ENCODE measurements at regions not wholly inside any gene's neighbourhood (a gene's known extent, or its start where the extent isn't known, plus 50 kb on each side); places are given as distances from the start of the nearest gene placed in this dataset.
"Not testable (repeated sequence)": the region's sequence is repeated elsewhere in the genome, so short reads cannot be mapped to it uniquely, and the experiment has no call there.

DNA sequence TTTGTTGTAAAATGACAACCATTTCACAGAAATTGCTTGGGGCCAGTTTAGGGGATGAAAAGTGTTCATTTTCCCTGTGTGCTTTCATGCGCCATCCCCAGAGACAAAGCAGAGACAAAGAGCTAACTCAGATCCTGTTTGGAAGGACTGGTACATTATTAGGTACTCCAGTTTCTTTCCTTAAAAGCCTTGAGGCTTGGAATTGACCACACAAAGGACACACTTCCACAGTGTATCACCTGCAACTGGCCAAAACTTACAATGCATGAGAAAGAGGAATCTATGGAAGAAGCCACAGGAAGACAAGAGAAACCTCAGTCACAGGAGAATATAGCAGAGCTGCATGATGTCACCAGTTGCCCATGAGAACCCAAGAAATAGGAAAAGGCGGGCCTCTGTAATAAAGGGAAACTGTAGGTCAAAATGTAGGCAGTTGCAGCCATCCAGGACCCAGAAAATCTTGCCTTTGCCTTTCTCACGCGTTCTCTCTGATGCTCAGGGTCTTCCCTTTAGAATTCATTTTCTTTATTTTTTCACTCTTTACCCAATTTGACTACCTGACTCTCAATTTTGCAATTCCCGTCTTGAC, 339.0 kb downstream of the RMST start:
- DNase-seq, result no peak

DNA sequence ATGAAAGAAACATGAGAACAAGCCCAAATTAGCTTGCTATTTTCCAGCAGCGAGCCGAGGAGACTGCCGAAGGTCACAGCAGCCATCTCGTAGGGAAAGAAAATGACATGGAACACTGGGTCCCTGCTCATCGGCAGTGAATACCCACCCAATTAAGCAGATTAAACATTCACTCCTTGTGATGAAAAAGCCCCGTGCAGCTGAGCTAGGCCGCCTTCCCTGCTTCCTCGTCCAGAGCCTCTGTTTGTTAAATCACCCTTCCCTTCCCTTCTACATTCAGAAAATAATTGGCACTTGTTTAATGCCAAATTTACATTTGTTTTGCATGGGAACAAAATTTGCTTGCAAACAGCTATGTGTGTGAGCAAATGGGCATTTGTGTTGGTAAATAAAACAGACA, 342.5 kb downstream of the RMST start:
- peak in 1 of 6 experiments; percentile 1 for DNase-seq

DNA sequence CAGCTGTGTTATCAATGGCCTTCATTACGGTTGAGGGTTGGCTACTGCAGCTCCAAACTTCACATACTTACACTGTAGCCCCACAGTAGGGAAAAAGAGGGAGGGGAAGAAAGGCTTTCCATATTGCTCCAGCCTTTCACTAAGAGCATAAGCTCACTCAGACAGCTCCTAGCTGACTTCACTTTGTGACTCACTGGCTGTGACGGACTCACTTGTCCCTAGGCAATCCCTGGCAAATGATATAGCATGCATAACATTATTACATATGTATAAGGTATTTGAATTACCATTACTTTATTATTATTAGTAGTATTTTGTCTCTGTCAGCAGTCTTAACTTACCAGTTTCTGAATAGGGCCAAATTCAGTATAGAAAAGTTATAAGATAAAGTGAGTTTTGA, 350.7 kb downstream of the RMST start:
- DNase-seq, result no peak

DNA sequence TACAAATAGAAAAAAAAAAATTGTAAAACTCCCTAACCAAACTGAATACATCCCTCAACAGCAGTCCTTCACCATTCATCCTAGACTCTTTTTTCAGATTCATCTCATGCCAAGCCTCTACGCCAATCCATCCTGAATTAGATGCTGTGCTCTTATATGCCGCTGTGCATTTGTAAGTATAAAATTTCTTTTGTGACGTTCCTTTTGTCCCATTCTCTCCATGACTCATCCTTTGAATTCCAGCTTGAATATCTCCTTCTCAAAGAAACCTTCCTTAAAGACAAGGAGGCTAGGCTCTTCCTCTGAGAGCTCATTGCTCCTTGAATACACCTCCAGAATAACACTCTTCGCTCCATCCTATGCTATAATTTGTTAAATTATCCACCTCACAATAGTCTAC, 359.2 kb downstream of the RMST start:
- DNase-seq, result no peak

DNA sequence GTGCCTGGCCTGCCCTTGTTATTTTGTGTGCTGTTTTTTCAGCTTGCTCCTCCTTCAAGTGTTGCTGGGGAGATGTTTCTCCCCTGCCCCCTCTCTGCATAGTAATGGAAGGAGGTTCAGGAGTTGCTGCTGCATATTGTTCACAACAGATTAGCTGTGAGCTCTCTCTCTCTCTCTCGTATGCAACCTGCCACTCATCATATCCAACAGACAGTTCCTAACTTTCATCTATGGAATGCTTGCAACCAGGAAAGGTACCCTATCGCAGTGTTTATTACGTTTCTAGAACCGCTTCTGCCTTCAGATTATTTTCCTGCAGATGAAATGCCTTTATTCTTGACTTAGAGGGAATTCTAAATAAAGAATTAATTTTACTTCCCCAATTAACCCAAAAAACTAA, 372.9 kb downstream of the RMST start:
- no peak for DNase-seq

DNA sequence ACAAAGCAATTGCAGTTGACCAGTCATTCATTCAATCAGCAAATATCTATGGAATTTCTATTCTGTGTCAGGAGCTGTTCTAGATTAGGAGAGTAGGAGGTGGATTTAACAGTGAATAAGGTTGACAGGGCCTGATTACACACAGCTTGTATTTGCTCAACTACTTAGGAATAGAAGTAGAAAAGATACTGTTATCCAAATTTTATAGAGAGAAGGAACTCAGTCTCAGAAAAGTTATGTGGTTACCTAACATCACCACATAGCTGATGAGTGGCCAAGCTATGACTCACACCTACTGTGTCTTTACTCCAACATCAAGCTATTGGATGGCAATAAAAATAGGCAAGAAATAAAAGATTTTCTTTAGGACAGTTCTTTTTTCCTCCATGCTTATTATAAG, 374.8 kb downstream of the RMST start:
- DNase-seq, result no peak

DNA sequence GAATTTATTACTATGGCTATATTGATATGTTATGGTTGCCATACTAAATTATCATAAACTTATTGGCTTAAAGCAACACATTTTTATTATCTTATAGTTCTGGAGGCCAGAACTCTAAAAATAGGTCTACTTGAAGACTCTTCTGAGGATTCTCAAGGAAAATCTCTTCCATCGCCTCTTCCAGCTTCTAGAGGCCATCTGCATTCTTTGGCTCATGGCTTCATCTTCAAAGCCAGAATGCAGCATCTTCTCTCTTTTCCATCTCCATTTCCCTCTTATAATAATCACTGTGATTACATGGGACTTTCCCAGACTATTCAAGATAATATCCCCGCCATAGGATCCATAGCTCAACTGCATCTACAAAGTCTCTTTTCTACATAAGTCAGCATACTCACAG, 385.4 kb downstream of the RMST start:
- no peak for DNase-seq

DNA sequence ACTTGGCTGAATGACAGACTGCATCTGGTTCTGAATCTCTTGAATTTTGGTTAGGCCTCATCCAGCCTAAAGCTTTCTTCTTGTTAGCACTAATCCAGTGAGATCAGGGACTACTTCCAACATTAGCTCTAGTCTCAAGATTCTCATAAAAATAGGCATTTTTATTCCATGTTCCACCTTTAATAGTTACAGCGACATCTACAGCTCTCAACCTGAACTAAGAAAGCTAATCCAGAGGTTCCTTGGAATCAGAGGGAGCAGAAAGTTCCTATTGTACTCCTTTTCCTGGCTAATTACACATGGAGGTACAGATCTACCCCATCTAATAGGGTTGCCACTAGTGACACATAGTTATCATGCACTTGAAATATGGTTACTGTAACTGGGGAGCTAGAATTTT, 391.9 kb downstream of the RMST start:
- no peak for DNase-seq

DNA sequence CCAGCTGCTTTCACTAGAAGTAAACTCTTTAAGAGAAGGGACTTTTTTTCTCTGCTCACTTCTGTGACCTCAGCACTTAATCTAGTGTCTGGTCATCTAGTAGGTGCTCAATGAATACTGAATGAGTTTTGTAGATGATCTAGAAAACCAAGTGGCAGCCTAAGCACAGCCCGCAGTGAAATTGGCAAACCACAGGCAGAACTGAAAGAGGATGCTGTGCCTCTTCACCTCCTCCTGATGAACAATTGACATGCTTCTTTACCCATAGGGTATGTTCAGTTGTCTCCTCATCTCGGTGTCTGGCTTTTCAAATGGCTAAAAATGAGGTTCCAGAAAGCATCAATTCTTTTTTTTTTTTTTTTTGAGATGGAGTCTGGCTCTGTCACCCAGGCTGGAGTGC, 399.5 kb downstream of the RMST start:
- DNase-seq, result no peak

DNA sequence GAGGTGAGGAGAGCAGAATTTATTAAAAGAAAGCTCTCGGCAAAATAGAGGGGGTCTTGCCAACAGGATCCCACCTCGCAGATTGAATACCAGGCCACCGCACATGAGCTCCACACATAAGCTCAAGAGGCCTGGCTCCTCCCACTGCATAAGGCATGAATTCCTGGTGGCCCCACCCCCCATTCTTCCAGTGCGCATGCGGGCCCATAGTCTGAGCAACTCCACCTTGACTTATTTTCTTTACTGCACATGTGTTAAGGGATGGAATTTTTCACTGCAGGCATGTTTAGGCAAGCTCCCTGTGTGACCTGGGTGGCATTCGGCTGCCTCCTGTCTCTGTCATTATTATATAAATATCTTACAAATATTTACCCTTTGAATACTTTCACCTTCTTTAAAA, 412.5 kb downstream of the RMST start:
- DNase-seq, result no peak

DNA sequence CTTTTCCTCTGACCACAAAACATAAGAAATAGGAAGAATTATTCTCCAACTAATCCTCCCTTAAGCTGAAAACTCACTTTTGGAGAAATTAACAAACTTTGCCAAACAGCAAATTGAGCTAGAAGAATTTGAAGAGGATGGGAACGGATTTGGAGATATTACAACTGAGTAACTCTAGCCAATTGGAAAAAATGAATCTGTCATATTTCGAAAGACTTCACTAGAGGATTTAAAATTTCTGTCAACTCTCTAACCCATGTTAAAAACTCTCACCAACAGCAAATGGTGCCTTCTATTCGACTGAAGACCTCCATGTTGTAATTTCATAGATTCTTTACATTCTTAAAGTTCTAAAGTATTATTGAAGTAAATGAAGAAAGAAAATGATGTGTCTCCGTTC, 414.2 kb downstream of the RMST start:
- DNase-seq, result no peak

DNA sequence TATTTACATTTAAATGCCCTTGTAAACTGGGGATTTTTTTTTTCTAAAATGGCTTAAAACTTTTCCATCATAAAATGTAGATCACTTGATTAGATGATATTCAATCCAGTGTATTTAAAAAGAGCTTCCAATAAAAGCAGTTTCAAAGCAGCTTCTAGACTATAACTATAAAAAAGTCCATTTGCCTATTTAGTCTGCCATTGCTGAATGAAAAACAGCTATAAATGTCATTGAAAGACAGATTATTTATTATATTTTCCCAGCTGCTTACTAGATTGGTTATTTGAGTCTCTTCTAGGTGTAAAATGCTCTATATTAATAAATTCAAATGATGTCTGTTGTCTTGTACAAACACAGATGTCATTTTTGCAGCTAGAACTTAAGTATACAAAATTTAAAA, 414.8 kb downstream of the RMST start:
- DNase-seq, result no peak

DNA sequence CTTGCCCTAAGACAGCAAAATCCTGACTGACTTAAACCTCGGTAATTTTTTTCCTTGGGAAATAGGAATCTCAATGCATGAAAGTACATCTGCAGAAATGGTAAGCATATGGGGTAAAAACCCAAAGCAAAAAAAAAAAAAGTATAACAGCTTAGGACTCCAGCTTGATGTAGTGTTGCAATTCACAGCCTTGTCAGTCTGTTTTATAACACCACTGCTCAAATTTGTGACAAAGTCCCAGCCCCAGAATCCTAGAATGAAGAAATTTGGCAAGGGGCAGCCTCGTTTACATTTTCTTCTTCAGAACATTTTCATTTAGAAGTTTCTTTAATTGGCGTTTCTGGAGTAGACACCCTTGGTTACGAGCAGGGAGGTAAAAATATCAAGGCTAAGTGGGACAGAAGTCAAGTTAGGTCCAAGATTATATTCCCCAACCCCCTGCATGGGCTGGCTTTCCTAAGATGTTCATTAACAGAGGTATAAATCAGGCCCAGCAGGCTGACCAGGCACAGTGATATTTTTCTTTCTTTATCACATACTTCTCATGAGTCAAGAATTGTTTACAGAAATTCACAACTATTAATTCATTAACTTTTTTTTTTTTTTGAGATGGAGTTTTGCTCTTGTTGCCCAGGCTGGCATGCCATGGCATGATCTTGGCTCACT, 424.0 kb downstream of the RMST start:
- DNase-seq, result no peak

DNA sequence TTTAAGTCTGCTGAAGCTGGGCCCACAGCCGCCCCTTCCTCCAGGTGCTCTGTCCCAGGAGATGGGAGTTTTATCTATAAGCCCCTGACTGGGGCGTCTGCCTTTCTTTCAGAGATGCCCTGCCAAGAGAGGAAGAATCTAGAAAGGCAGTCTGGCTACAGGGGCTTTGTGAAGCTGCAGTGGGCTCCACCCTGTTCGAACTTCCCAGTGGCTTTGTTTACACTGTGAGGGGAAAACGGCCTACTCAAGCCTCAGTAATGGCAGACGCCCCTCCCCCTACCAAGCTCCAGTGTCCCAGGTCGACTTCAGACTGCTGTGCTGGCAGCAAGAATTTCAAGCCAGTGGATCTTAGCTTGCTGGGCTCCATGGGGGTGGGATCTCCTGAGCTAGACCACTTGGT, 435.3 kb downstream of the RMST start:
- not testable (repeated sequence) for DNase-seq

DNA sequence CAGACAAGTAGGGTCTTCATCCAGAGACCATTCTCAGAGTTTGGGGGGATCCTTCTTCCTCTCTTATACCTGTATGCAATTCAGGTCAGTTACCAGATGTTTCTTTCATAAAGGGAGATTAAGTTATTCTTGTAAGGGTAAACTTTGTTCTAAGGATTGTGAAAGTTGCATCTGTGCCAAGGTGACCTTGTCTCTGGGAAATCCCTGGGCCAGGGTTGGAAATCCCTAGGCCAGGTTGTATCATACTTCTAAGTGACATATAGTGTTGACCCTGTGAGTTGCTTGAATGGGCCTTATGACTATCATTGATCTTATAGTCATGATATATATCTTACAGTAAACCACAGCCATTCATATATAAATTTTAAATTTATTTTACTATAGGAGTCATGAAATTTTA, 436.9 kb downstream of the RMST start:
- no peak for DNase-seq

DNA sequence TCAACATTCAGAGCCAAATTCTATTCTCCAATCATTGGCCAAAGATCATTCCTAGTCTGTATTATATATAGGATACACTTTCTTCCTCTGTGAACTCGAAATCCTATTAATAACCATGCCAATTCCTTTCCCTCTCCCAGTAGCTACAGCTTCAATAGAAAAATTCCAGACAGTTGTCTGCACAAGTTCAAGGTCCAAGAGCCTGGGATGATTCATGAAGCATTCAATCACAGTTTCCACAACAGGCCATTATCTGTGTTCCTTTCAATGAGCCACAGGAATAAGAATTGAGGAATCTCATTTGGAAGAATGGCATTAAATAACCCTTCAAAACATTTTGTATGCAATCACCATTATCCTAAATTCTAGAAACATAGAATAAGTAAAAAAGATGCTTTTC, 437.4 kb downstream of the RMST start:
- no peak for DNase-seq

DNA sequence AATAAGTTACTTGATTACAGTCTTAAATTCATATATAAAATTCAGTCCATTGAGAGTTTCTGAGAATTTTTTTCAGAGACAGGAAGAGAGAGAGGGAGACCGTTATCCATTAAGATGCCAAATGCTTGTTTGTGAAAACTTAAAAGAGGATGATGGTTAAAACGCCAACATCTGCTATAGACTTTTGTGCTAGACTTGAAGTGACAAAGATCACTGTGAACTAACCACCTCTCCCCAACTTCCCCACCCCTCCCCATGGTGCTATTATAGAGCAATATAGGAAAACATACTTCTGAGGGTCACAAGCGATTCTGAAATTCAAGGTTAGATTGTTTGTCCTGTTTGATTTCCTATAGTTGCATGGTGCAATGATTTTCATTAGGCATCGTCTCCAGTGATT, 440.8 kb downstream of the RMST start:
- DNase-seq, result no peak

DNA sequence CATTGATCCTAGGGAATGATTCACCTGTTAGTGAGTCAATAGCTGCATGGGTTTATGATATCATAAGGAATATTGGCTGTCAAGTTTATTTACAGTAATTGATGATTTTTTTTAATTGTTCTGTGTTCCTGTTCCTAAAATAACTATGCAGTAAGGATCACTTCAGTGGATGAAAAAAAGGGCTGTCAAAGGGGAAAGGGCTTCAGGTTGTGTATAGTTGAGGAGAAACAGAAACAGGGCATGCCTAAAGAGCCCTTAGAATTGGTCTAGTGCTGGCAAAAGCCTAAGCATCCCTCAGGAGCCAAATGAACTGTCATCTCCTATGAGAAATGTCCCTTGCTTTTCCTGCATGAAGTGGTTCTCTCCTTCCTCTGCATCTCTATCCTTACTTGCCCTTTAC, 444.9 kb downstream of the RMST start:
- no peak for DNase-seq

DNA sequence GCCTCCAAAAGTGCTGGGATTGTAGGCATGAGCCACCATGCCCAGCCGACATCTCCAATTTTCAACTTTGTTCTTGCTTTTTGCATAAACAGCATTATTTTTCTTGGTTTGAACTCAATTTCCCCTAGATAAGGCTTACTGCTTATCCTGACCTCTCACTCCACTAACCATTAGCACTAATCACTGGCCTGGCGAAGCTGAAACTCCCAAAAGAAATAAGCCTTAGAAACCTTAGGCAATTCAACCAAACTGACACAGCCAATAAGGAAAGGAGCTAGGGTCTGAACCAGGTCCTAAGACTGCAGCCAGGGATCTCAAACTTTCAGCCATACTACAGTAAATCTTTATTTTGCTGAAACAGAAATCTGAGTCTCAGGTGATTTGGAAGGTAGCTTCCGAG, 448.0 kb downstream of the RMST start:
- DNase-seq, result no peak

DNA sequence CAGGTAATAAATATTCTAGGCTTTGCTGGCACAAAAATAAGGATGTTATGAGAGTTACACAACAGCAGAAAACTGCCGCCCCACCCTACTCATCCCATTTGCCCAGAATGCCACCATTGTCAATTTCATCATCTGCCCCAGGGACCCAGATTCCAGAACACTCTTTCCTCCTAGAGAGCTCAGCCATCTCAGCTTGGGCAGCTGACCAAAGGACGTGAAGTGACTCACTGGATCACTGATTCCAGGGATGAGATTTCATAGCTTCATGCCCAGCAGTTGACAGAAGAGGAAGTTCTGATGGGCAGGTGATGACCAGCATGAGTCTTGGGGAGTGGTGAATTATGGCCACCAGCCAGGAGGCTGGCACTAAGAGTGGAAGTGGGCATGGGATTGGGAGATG, 450.3 kb downstream of the RMST start:
- no peak for DNase-seq

DNA sequence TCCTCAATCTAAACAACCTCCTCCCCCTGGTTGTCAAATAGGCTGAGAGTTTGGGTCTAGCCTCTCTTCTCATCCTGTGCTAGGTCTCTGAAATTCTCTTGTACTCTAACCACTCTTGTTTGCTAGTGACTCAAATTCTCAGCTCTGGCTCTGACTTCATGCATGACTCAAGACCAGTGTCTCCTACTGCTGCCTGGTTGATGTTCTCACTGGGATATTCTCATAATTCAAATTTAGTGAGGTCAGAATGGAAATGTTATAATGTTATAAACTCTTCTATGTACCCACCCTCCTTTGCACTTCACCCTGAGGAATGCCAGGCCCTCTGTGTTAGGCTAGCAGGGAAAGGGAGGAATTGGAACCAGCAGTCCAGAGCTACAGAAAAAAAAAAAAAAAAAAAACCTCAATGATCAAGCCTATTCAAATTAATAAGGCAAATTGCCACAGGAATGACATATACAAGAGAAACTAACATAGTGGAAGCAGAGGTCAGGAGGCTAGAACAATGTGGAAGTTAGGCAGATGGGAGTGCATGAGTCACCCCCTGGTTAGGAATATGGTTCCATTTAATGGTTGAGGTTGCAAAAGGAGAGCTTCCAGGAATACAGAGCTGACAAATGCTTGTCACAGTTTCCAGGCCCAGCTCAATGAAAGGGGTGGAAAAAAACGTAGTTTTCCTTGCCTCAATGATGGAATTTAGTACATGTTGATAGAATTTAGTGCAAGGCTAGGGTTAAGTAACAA, 459.5 kb downstream of the RMST start:
- DNase-seq, result no peak

DNA sequence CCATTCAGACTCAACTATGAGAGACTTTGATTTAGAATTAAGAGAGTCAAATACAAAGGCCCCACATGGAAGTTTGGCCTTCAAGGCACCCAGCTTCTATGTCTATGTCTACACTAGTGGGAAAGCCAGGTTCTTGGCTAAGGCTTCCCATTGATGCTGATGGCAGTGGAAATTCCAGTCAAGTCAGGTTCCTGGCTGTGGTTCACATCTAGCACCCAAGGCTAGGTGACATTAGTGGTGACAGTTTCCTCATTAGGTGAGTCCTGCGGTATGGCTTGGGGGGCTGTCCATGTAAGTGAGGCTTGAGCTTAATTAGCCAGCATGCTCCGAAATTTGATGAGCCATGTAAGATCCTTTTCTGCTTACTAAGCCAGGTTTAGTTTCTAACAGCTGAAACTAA, 460.9 kb downstream of the RMST start:
- no peak for DNase-seq

DNA sequence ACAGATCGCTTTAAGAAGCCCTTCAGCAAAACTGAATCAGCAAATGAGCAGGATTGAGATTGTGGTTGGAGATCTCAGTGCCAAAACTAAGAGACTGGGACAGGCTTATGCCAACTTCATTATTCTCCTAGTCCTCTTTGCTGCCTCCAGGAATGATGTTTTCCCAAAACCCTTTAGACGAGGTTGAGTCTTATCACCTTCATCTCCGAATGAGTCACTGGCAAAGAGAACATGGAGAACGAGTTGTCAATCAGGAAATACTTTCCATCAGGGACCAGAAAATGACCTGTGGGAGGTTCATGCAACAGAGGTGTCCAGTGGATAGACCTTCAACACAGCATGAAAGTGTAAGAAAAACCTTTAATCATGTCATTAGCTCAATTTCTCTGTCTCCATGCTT, 461.5 kb downstream of the RMST start:
- no peak for DNase-seq

DNA sequence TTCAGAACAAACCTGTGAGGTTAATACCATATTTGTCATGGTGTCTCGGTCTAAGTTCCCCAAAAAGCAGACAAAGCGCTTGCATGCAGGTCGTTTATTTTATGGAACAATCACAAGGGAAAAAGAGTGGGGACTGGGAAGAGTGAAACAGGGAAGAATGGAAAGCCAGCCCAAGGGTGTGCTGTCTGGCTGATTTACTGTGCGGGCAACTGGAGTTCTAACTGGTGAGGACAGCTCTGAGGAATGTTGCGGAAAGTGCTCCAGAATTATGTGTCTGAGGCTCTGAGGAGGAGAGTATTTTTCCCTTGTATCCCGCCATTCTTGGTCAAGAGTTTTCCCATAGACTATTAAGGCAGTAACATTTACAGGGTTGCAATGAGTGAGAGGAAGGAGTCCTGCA, 465.4 kb downstream of the RMST start:
- DNase-seq, result no peak

DNA sequence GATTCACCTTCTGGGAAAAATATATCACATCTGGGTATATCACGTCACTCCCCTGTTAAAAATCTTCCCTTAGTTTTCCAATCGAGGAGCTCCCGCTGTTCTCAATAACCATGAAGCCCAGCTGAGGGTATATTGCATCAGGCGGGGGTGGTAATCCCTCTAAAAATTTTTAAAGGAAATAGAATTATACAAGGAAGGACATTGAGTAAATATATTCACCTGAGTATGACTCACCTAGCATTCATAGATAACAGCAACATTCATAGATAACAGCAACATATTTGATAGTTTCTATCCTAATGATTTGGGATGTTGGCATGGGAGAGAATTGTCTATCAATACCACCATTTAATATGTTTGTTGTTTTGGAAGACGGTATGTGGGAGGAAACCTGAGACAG, 473.6 kb downstream of the RMST start:
- no peak for DNase-seq

Measured in stimulated activated naive CD4-positive, alpha-beta T cell (primary cell).